Central memory CD8-positive, alpha-beta T cell (primary cell): ENCODE measurements at regions not wholly inside any gene's neighbourhood (a gene's known extent, or its start where the extent isn't known, plus 50 kb on each side); places are given as distances from the start of the nearest gene placed in this dataset.

Experiments
- ATAC-seq: fragments of 150-1000 bp; cut with Tn5 transposase; replicated peaks from 2 replicates; pipeline ENCODE4 v1.10.0; 2022; ENCODE audit warnings: mild to moderate bottlenecking, moderate FRiP score, moderate number of reproducible peaks; ENCODE audit not compliant: poor library complexity, severe bottlenecking; ENCODE audit errors: extremely low read depth
- DNase-seq, 2 donors: peaks; one replicate each; pipeline ENCODE4 v3.0.0; 2021; ENCODE audit warnings: low spot score in 2 of 2
- H3K27ac Mint-ChIP-seq: one replicate; pipeline ENCODE4 v1.8.0; 2022; ENCODE audit warnings: low read depth, mild to moderate bottlenecking, moderate library complexity, mixed read lengths
- H3K27me3 Mint-ChIP-seq: one replicate; pipeline ENCODE4 v1.8.0; 2022; ENCODE audit warnings: mixed read lengths
- H3K36me3 Mint-ChIP-seq: one replicate; pipeline ENCODE4 v1.8.0; 2022; ENCODE audit warnings: mild to moderate bottlenecking, moderate library complexity, mixed read lengths; ENCODE audit not compliant: insufficient read depth
- H3K4me1 Mint-ChIP-seq: one replicate; pipeline ENCODE4 v1.8.0; 2022; ENCODE audit warnings: mixed read lengths
- H3K4me3 Mint-ChIP-seq: one replicate; pipeline ENCODE4 v1.8.0; 2022; ENCODE audit warnings: mild to moderate bottlenecking, moderate library complexity, mixed read lengths
- H3K9me3 Mint-ChIP-seq: one replicate; pipeline ENCODE4 v1.8.0; 2022; ENCODE audit warnings: mixed read lengths

DNA sequence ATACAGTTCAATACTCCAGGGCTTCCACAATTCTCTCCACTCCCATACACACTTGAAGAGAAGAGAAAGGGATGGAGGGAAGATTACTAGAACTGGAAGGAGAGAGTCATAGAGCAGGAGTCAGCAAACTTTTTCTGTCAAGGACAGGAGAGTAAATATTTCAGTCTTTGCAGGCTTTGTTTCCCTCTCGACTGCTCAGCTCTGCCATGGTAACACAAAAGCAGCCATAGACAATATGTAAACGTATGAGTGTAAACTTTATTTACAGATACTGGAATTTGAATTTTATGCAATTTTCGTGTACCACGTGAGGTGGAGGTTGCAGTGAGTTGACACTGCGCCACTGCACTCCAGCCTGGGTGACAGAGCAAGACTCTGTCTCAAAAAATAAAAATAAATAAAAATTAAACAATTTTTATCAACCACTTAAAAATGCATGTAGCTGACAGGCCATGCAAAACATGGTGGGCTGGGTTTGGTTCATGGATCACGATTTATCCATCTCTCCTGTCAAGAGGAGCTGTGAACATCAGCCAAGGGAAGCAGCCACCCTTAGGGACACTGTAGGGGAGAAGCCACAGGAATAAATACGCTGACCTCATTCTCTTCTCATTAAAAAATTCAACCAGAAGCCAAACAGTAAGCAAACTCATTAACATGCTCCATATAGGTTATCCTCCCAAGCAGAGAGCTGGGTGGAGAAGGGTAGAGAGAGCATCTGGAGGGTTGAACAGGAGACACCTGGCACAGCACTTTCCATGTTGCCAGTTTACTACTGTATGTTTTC is 266.4 kb upstream of the FN1 start:
- Mint-ChIP-seq H3K27ac (no peak overlapping the region), H3K4me1 (no peaks in the 10 kb centered on the region), H3K4me3 (no peak overlapping the region), H3K27me3 (peaks cover 17% of the 10 kb centered on the region), H3K36me3 (no peaks in the 10 kb centered on the region), H3K9me3 (no peaks in the 10 kb centered on the region)
- DNase-seq (no peak), ATAC-seq (no peak)

DNA sequence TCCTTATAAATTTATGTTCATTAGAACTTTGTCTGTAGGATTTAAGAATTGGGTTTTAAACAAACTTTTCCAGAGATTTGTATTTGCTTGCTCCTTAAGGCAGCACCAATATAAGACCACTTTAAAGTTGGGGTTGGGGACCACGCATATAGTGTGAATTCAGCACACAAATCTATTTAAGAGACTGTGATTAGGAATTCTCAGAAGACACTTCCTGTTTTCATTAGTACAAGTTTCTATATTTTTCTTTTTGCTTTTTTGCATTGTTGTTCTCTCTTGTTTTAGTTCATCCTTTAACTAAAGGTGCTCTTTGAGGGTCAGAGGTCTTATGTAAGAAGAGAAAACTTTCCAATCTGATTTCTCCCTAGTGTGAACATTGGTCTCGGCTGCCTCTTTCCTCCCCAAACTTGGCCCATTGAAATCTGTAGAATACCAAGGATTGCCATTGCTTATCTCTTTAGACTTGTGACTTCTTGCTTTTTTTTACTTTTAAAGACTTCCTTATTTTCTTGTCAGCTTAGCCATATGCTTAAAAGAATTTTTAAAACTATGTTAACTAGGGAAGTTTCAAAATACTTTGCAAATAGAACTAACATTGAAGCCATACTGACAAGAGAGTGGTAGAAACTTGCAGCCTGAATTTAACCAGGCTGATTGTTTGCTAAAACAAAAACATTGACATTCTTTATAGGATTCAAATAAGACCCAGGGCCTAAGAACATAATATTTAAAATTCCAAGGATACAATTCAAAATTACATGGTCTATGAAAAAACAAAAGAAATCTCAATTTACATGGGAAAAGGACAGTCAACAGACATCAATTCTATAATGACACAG is 264.1 kb upstream of the FN1 start:
- no peak overlapping the region for H3K4me3 Mint-ChIP-seq
- H3K9me3 Mint-ChIP-seq: no peaks in the 10 kb centered on the region
- no peak for ATAC-seq

DNA sequence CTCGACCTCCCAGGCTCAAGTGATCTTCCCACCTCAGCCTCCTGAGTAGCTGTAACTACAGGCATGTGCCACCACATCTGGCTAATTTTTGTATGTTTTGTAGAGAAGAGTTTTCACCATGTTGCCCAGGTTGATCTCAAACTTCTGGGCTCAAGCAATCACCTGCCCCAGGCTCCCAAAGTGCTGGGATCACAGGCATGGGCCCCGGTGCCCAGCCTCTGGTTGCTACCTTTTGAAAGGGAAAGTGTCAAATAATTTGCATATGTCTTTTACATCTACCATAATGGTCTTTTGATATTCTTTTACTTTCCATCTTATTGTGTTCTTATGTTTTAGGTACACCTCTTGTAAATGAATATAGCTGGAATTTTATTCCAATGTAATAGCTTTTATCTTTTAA is 263.1 kb upstream of the FN1 start:
- Mint-ChIP-seq H3K4me3 (no peak overlapping the region), H3K4me1 (no peaks in the 10 kb centered on the region), H3K27ac (no peak overlapping the region), H3K36me3 (no peaks in the 10 kb centered on the region), H3K27me3 (peaks cover 22% of the 10 kb centered on the region), H3K9me3 (no peaks in the 10 kb centered on the region)
- ATAC-seq (no peak), DNase-seq (no peak)

More for the DNA sequence above, 264.1 kb upstream of the FN1 start:
- no peaks in the 10 kb centered on the region for H3K4me1 Mint-ChIP-seq
- no peak overlapping the region for H3K27ac Mint-ChIP-seq
- peaks cover 17% of the 10 kb centered on the region for H3K27me3 Mint-ChIP-seq
- H3K36me3 Mint-ChIP-seq: no peaks in the 10 kb centered on the region
- DNase-seq: no peak

DNA sequence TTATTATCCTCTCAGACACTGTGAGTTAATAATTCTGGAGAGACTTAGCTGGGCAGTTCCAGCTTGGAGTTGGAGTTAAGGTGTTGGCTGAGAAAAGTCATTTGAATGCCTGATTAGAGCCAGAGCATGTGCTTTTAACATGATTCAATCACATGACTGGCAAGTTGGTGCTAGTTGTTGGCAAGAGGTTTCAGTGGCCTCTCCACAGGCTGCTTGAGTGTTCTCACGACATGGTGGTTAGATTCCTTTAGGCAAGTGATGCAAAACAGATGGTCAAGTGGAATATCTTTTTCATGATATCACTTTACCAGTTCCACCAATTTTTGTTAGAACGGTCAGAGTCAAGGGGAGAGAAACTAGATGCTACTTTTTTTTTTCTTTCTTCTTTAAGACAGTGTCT is 262.7 kb upstream of the FN1 start:
- DNase-seq: no peak
- Mint-ChIP-seq H3K9me3 (no peaks in the 10 kb centered on the region), H3K4me1 (no peaks in the 10 kb centered on the region)

DNA sequence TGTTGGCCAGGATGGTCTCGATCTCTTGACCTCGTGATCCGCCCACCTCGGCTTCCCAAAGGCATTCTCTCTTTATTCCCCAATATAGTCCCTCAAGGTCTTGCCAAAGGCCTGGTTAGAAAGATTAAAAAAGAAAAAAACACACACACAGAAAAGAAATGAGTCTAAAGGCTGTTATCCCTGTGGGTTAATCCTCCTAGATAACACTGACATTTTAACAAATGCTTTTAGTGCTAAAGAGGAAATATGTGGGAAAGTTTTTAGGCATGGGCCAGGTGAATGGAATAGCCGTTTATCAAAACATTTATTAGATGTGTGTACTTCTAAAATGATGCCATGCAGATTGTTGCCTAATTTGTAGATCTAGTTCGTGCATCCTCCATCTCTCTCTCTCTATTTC is 261.6 kb upstream of the FN1 start:
- Mint-ChIP-seq H3K4me3 (no peak overlapping the region), H3K27ac (no peak overlapping the region)

More for the DNA sequence above, 262.7 kb upstream of the FN1 start:
- Mint-ChIP-seq H3K4me3 (no peak overlapping the region), H3K36me3 (no peaks in the 10 kb centered on the region), H3K27ac (no peak overlapping the region), H3K27me3 (peaks cover 27% of the 10 kb centered on the region)
- ATAC-seq: no peak

DNA sequence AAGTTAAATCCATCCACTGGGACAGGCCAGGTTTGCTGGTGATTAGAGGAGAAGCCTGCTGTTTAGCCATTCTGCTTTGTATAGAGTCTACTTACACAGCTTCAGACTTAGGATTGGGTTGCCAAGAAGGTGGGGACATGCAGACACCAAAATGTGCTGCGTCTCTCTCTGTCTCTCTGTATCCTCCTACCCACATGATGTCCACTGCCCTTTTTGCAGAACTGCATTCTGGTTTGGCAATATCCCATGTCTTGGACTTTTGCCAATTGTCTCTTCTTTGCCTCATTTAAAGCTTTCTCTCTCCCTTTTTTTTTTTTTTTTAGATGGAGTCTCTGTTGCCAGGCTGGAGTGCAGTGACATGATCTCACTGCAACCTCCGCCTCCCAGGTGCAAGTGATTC is 261.1 kb upstream of the FN1 start:
- DNase-seq (no peak), ATAC-seq (no peak)
- Mint-ChIP-seq H3K36me3 (peaks cover 2% of the 10 kb centered on the region), H3K27ac (no peak overlapping the region), H3K27me3 (peaks cover 37% of the 10 kb centered on the region), H3K9me3 (no peaks in the 10 kb centered on the region), H3K4me1 (no peaks in the 10 kb centered on the region), H3K4me3 (no peak overlapping the region)

More for the DNA sequence above, 261.6 kb upstream of the FN1 start:
- no peak for DNase-seq
- no peaks in the 10 kb centered on the region for H3K4me1 Mint-ChIP-seq
- peaks cover 2% of the 10 kb centered on the region for H3K36me3 Mint-ChIP-seq
- no peaks in the 10 kb centered on the region for H3K9me3 Mint-ChIP-seq
- peaks cover 37% of the 10 kb centered on the region for H3K27me3 Mint-ChIP-seq
- no peak for ATAC-seq

DNA sequence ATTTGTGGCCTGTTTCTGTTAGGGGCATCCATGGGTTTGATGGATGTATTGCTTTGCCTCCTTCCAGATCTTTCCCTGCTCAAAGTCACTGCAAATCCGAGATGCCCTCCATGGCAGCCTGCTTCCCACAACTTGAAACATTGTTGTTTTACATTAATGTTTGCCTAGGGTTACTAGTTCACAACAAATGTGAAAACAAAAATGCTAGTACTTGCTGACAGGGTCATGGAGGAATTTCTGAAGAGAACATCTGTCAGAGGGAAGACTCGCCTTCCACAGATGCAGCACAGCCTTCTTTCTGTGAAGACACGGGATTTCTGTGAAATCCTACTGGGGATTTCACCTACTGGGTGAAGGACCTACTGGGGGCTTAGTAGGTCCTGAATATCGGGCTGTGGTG is 260.0 kb upstream of the FN1 start:
- H3K27me3 Mint-ChIP-seq: peaks cover 37% of the 10 kb centered on the region
- no peaks in the 10 kb centered on the region for H3K9me3 Mint-ChIP-seq
- H3K4me1 Mint-ChIP-seq: no peaks in the 10 kb centered on the region
- ATAC-seq (no peak), DNase-seq (no peak)
- H3K4me3 Mint-ChIP-seq: no peak overlapping the region
- peaks cover 2% of the 10 kb centered on the region for H3K36me3 Mint-ChIP-seq
- H3K27ac Mint-ChIP-seq: no peak overlapping the region

DNA sequence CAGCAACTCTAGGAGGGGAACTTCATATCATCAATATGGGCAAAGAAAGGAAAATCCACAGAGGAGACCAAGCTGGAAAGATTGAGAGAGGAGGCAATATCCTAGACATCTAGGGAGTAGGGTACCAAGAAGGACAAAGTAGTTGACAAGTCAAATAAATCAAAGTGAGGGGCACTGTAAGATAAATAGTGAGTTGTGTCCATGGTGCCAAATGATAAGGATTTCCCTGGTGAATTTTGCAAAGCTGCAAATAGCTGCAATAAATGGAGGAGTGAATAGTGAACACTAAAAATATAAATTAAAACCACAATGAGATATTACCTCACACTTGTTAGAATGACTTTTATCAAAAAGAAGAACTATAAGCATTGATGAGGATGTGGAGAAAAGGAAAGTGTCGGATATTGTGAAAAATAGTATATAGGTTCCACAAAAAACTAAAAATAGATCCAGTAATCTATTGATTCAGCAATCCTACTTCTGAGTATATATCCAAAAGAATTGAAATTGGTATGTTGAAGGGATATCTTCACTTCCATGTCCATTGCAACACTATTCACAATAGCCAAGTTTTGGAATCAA is 258.2 kb upstream of the FN1 start:
- no peak for DNase-seq
- no peak overlapping the region for H3K4me3 Mint-ChIP-seq
- no peaks in the 10 kb centered on the region for H3K4me1 Mint-ChIP-seq
- no peaks in the 10 kb centered on the region for H3K9me3 Mint-ChIP-seq
- H3K27ac Mint-ChIP-seq: no peak overlapping the region
- ATAC-seq: no peak
- H3K27me3 Mint-ChIP-seq: peaks cover 25% of the 10 kb centered on the region
- peaks cover 2% of the 10 kb centered on the region for H3K36me3 Mint-ChIP-seq

DNA sequence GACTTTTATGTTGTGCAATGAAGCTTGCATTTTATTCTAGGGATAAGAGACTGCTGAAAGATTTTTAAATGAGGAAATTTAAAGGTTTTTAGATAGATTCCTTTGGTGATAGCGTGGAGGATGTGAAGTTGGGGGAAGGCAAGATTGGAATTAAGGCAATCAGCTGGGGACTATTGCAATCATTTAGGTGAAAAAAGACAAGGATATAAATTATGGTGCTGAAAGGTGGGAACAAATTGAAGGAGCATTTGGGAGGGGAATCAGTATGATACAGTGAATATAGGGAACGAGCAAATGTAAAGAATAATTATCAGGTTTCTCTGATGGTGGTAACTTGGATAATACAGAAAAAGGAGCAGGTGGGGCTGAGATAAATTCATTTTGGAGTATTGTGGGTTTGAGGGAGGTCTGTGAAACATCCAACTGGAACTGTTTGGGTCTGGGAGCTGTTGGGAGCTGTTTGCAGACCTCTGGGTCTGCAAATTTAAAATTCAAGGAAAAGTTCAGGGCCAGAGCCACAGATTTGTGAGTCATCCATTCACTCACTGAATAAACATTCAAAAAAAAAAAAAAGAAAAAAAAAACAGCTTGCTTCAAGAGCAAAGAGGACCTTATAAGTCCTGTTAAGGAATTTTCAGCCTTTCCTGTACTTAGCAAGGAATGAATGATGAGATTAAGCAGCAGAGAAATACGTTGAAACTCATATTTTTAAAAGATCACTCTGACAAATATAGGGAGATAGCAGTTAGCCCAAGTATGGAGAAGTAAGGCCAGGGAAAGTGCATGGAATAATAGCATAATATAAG is 257.5 kb upstream of the FN1 start:
- Mint-ChIP-seq H3K36me3 (peaks cover 2% of the 10 kb centered on the region), H3K27me3 (peaks cover 20% of the 10 kb centered on the region), H3K4me1 (no peaks in the 10 kb centered on the region), H3K4me3 (no peak overlapping the region), H3K9me3 (no peaks in the 10 kb centered on the region), H3K27ac (no peak overlapping the region)
- no peak for ATAC-seq
- no peak for DNase-seq

DNA sequence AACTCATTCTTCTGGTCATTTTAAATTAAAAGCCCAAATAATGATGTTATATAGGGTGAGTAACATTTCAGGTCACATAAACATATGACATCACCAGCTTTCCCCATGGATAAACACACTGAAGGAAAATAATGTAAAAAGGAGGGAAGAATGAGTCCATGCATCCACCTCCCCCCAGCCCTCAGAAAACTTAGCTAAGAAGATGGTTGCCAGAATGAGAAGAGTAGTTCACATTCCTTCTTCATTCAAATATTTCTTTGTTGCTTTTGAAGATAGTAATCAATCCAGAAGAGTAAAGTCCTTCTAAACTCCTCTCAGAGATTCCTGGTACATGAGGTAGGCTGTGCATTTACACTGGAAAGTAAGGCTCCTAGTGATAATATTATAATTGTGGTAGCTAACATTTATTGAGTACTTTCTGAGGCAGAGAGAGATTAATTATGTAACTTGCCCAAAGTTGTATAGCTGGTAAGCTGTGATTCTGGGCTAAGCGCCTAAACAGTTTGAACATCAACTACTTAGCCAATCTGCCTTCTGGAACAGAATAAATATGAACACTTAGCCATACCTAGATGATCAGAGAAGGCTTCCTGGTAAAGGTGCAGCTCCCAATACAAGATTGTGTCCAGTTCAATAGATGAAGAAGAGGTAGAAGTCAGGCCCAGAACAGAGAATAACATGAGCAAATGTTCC is 256.7 kb upstream of the FN1 start:
- Mint-ChIP-seq H3K4me1 (no peaks in the 10 kb centered on the region), H3K27me3 (peaks cover 20% of the 10 kb centered on the region), H3K27ac (no peak overlapping the region), H3K9me3 (no peaks in the 10 kb centered on the region), H3K36me3 (peaks cover 2% of the 10 kb centered on the region), H3K4me3 (no peak overlapping the region)
- no peak for DNase-seq
- ATAC-seq: no peak

DNA sequence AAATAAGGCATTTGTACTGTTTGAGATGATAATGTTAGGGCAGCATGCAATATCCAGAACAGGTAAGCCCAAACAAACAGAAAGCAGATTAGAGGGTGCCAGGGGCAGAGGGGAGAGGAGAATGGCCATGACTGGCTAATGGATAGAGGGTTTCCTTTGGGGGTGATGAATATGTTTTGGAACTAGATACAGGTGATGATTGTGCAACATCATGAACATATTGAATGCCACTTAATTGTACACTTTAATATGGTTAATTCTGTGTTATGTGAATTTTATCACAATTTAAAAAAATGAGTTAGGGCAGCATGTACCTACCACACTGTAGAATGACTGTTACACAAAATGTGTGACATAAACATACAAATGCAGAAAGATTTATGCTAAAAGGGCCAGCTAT is 255.5 kb upstream of the FN1 start:
- Mint-ChIP-seq H3K4me1 (no peaks in the 10 kb centered on the region), H3K4me3 (no peak overlapping the region), H3K9me3 (no peaks in the 10 kb centered on the region), H3K36me3 (peaks cover 2% of the 10 kb centered on the region), H3K27me3 (peaks cover 20% of the 10 kb centered on the region), H3K27ac (no peak overlapping the region)
- DNase-seq (no peak), ATAC-seq (no peak)
